ENCODE measurements at regions not wholly inside any gene's neighbourhood (a gene's known extent, or its start where the extent isn't known, plus 50 kb on each side); places are given as distances from the start of the nearest gene placed in this dataset.

GRCh38 chr1:59123081-59123681 is 173.7 kb upstream of the FGGY start:
- H3K36me3 ChIP-seq (ENCODE audit: insufficient read depth, low read length) = no peaks in the 10 kb centered on the region
- H3F3A ChIP-seq (ENCODE audit: insufficient read depth, low read length, poor library complexity, severe bottlenecking) = no peaks in the 10 kb centered on the region
- H3K9ac ChIP-seq (ENCODE audit: low read length) = no peak overlapping the region
- no peak overlapping the region for H3K4me2 ChIP-seq (ENCODE audit: low read length)
- no peaks in the 10 kb centered on the region for H3K79me2 ChIP-seq (replicated peaks; ENCODE audit: insufficient read depth, low read length)
- no peak overlapping the region for H3K27ac ChIP-seq (ENCODE audit: low read length)
- H3K9me3 ChIP-seq (ENCODE audit: low read length) = no peaks in the 10 kb centered on the region
- no peak overlapping the region for H2AFZ ChIP-seq (ENCODE audit: low read depth, low read length)
- H3K4me3 ChIP-seq (ENCODE audit: low read length) = no peak overlapping the region
- TF ChIP-seq RAD21 (conservative IDR thresholded peaks at IDR 0.05) (no peak), EP300 (conservative IDR thresholded peaks at IDR 0.05; ENCODE audit: poor library complexity, severe bottlenecking) (no peak), REST (IDR thresholded peaks at IDR 0.05; ENCODE audit: borderline replicate concordance) (no peak), CTCF (IDR thresholded peaks at IDR 0.05; ENCODE audit: poor library complexity, severe bottlenecking) (no peak), EZH2 (IDR thresholded peaks at IDR 0.05; ENCODE audit: borderline replicate concordance, insufficient read depth, low read length, poor library complexity, severe bottlenecking) (no peak), POLR2AphosphoS5 (IDR thresholded peaks at IDR 0.05) (no peak), MXI1 (conservative IDR thresholded peaks at IDR 0.05; ENCODE audit: poor library complexity, severe bottlenecking) (no peak), SMC3 (conservative IDR thresholded peaks at IDR 0.05; ENCODE audit: poor library complexity) (no peak), TAF1 (IDR thresholded peaks at IDR 0.05; ENCODE audit: low read depth) (no peak)
- H3K9me2 ChIP-seq (ENCODE audit: insufficient read depth, low read length) = no peaks in the 10 kb centered on the region
- no peaks in the 10 kb centered on the region for H4K20me1 ChIP-seq (ENCODE audit: insufficient read depth)
- H3K27me3 ChIP-seq (ENCODE audit: insufficient read depth, low read depth, low read length) = no peaks in the 10 kb centered on the region

- no peaks in the 10 kb centered on the region for H4K20me1 ChIP-seq (ENCODE audit: insufficient read depth)
- no peaks in the 10 kb centered on the region for H3K9me2 ChIP-seq (ENCODE audit: insufficient read depth, low read length)
- H3K9me3 ChIP-seq (ENCODE audit: low read length) = no peaks in the 10 kb centered on the region
- no peaks in the 10 kb centered on the region for H3K36me3 ChIP-seq (ENCODE audit: insufficient read depth, low read length)
- no peak overlapping the region for H3K4me2 ChIP-seq (ENCODE audit: low read length)
- no peak overlapping the region for H3K9ac ChIP-seq (ENCODE audit: low read length)
- H3K27ac ChIP-seq (ENCODE audit: low read length) = no peak overlapping the region
- no peaks in the 10 kb centered on the region for H3K27me3 ChIP-seq (ENCODE audit: insufficient read depth, low read depth, low read length)
- no peak overlapping the region for H2AFZ ChIP-seq (ENCODE audit: low read depth, low read length)
- H3K79me2 ChIP-seq (replicated peaks; ENCODE audit: insufficient read depth, low read length) = no peaks in the 10 kb centered on the region
- TF ChIP-seq EZH2 (IDR thresholded peaks at IDR 0.05; ENCODE audit: borderline replicate concordance, insufficient read depth, low read length, poor library complexity, severe bottlenecking) (no peak), POLR2AphosphoS5 (IDR thresholded peaks at IDR 0.05) (no peak), RAD21 (conservative IDR thresholded peaks at IDR 0.05) (no peak), CTCF (IDR thresholded peaks at IDR 0.05; ENCODE audit: poor library complexity, severe bottlenecking) (no peak), SMC3 (conservative IDR thresholded peaks at IDR 0.05; ENCODE audit: poor library complexity) (no peak), EP300 (conservative IDR thresholded peaks at IDR 0.05; ENCODE audit: poor library complexity, severe bottlenecking) (no peak), TAF1 (IDR thresholded peaks at IDR 0.05; ENCODE audit: low read depth) (no peak), REST (IDR thresholded peaks at IDR 0.05; ENCODE audit: borderline replicate concordance) (no peak), MXI1 (conservative IDR thresholded peaks at IDR 0.05; ENCODE audit: poor library complexity, severe bottlenecking) (no peak)
- H3K4me3 ChIP-seq (ENCODE audit: low read length) = no peak overlapping the region
- no peaks in the 10 kb centered on the region for H3F3A ChIP-seq (ENCODE audit: insufficient read depth, low read length, poor library complexity, severe bottlenecking)
Measured at GRCh38 chr1:59124166-59124565, 172.7 kb upstream of the FGGY start.
